Astrocyte of the spinal cord (primary cell): ENCODE measurements at regions not wholly inside any gene's neighbourhood (a gene's known extent, or its start where the extent isn't known, plus 50 kb on each side); places are given as distances from the start of the nearest gene placed in this dataset.
A peak's percentile ranks its signal among the peaks of the same experiment; 100 is the strongest.

ENCODE experiments used
- DNase-seq: peaks from one replicate; pipeline ENCODE4 v3.0.0; 2011; ENCODE audit warnings: low read depth, low spot score
- H3K4me3 ChIP-seq: 2 replicates; pipeline ENCODE4 v1.5.1; 2011; ENCODE audit warnings: low read depth, mild to moderate bottlenecking, low read length, moderate library complexity
- in situ Hi-C: cut with HindIII; loops from 2 replicates; pipeline ENCODE4 v1.10.0; 2017; ENCODE audit warnings: low sequenced_read_pairs
- TF ChIP-seq, protein P1 (sequence below): IDR thresholded peaks from 2 replicates; pipeline ENCODE4 v1.5.1; 2012; ENCODE audit warnings: low read depth, mild to moderate bottlenecking, low read length, inconsistent platforms

DNA sequence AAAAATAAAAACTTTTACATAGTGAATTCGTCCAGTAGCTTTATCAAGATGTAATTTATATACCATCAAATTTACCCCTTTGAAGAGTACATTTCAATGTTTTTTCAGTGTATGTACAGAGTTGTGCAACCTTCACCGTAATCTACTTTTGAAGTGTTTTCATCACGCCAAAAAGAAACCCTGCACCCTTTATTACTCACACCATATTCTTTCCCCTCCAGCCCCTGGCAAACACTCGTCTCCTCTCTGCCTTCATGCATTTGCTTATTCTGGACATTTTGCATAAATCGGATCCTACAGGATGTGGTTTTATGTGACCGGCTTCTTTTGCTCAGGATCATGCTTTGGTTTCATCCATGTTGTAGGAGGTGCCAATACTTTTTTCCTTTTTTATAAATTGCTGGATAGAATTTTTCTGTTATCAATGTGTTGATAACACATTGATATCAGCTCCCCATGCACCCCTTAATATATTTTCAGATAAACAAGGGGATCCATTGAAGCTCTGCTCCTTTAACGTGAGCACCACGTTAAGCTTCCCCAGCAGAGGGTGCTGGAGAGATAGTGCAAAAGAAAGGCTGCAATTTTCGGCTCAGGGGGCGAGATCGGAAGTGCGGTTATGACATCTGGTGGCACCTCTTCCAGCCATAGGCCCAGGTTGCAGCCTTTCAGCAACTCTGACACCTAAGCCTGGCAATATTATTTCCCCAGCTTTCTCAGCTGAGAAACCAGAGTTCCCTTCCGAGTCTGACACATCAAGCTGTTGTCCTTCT, 100.1 kb upstream of the VCX3B start:
- H3K4me3 ChIP-seq: no peak overlapping the region
- no peak for DNase-seq
- TF ChIP-seq, protein P1, sequence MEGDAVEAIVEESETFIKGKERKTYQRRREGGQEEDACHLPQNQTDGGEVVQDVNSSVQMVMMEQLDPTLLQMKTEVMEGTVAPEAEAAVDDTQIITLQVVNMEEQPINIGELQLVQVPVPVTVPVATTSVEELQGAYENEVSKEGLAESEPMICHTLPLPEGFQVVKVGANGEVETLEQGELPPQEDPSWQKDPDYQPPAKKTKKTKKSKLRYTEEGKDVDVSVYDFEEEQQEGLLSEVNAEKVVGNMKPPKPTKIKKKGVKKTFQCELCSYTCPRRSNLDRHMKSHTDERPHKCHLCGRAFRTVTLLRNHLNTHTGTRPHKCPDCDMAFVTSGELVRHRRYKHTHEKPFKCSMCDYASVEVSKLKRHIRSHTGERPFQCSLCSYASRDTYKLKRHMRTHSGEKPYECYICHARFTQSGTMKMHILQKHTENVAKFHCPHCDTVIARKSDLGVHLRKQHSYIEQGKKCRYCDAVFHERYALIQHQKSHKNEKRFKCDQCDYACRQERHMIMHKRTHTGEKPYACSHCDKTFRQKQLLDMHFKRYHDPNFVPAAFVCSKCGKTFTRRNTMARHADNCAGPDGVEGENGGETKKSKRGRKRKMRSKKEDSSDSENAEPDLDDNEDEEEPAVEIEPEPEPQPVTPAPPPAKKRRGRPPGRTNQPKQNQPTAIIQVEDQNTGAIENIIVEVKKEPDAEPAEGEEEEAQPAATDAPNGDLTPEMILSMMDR: peak; percentile 39
- in situ Hi-C loops: no loop called here

DNA sequence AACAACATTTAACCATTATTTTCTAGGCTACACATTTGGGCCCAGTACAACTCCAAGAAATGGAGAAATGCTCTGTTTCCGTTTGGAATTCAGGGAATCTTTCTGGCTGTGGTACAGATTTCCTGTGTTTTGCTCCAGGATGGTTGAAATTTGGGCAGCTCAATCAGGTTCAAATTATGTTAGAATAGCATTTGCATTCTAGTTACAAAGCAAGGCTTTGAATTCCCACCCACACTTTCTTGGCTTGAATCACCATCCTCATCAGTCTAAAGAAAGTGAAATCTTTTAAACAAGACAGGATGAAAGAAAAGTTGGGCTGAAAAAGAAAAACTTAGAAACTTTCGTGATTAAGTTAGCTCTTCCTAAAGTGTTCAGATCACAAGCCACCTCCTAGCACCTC, 98.1 kb upstream of the VCX3B start:
- TF ChIP-seq, protein P1: no peak
- no peak for DNase-seq
- no peak overlapping the region for H3K4me3 ChIP-seq
- in situ Hi-C loops: no loop called here

- DNase-seq: peak; percentile 51
- TF ChIP-seq, protein P1: no peak
- in situ Hi-C loops: no loop called here
- H3K4me3 ChIP-seq: no peak overlapping the region
Observed at GRCh38 chrX:8374041-8374825, 90.4 kb upstream of the VCX3B start.

DNA sequence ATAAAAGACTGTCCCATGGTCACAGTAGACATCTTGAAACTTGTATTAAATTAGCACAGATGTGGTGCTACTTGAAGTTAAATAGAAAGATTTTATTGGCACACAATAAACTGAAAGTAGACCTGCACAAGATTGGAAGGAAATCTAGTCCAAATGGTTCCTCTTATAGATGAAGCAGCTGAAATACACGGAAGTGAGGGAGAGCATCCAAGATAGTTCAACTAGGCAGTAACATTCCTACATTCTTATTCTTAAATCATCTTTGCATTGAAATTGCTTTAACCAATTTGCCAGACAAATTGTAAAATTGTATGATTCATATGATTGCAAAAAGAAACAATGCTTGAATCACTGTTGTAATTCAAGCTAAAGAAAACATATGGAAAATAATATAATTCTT, 87.6 kb upstream of the VCX3B start:
- DNase-seq: no peak
- TF ChIP-seq, protein P1: no peak
- in situ Hi-C loops: no loop called here
- no peak overlapping the region for H3K4me3 ChIP-seq

DNA sequence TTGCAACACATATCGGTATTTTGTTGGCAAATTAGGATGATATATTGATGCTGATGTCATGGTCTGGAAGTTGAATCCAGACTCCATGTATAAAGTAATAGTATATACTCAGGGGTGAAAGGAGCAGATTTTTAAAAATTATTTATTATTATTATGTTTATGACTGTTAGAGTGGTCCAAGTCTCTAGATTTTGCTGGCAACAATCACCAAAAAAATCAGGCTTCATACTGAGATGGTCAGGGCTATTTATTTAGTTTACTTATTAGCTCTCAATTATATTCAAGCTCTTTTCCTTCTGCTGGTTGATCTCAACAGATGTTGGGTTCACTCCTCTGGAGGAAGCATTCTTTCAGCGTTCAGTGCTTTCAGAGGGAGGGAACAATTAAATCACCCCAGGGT, 73.9 kb upstream of the VCX3B start:
- no peak for DNase-seq
- in situ Hi-C loops: no loop called here
- H3K4me3 ChIP-seq: no peak overlapping the region
- TF ChIP-seq, protein P1: no peak

GRCh38 chrX:8403988-8404387, 60.6 kb upstream of the VCX3B start:
- no peak overlapping the region for H3K4me3 ChIP-seq
- no peak for DNase-seq
- TF ChIP-seq, protein P1: no peak
- in situ Hi-C loops: no loop called here
